Ishikawa (cell line): ENCODE measurements at regions not wholly inside any gene's neighbourhood (a gene's known extent, or its start where the extent isn't known, plus 50 kb on each side); places are given as distances from the start of the nearest gene placed in this dataset.

Source experiments
- EP300 ChIP-seq: IDR thresholded peaks from 2 replicates; pipeline ENCODE4 v1.6.1; 2012; ENCODE audit warnings: borderline replicate concordance
- MAX ChIP-seq: IDR thresholded peaks from 2 replicates; pipeline ENCODE4 v1.6.1; 2012
- RAD21 ChIP-seq: IDR thresholded peaks from 2 replicates; pipeline ENCODE4 v1.6.1; 2012; ENCODE audit warnings: low read depth
- REST ChIP-seq: IDR thresholded peaks from 2 replicates; pipeline ENCODE4 v1.6.1; 2012; ENCODE audit warnings: low read depth, mild to moderate bottlenecking
- TAF1 ChIP-seq: IDR thresholded peaks from 2 replicates; pipeline ENCODE4 v1.6.1; 2012; ENCODE audit warnings: low read depth, mild to moderate bottlenecking
- TEAD4 ChIP-seq: IDR thresholded peaks from 2 replicates; pipeline ENCODE4 v1.6.1; 2012
- USF1 ChIP-seq: IDR thresholded peaks from 2 replicates; pipeline ENCODE4 v1.6.1; 2012
- ZBTB7A ChIP-seq: IDR thresholded peaks from 2 replicates; pipeline ENCODE4 v1.6.1; 2012; ENCODE audit warnings: low read depth

GRCh38 chr13:50450279-50450678 is 393.2 kb downstream of the DLEU7 start:
- TF ChIP-seq TAF1 (no peak), MAX (no peak), RAD21 (no peak), REST (no peak), USF1 (no peak), TEAD4 (no peak), ZBTB7A (no peak), EP300 (no peak)
